Neuronal stem cell (in vitro differentiated cells): ENCODE measurements at regions not wholly inside any gene's neighbourhood (a gene's known extent, or its start where the extent isn't known, plus 50 kb on each side); places are given as distances from the start of the nearest gene placed in this dataset.

Experiments used
- DNase-seq: peaks from one replicate; pipeline ENCODE4 v3.0.0-alpha.2; 2013; ENCODE audit warnings: low spot score
- H2AFZ ChIP-seq: one replicate; pipeline ENCODE4 v1.6.1; 2013; ENCODE audit warnings: mild to moderate bottlenecking, low read length, inconsistent platforms
- H2AK5ac ChIP-seq: 2 replicates; pipeline ENCODE4 v1.6.1; 2013; ENCODE audit warnings: low read depth, mild to moderate bottlenecking, inconsistent platforms, low read length, moderate library complexity, mixed read lengths
- H2BK120ac ChIP-seq: 2 replicates; pipeline ENCODE4 v1.6.1; 2013; ENCODE audit warnings: low read depth, mild to moderate bottlenecking, inconsistent platforms, low read length, moderate library complexity, mixed read lengths
- H2BK12ac ChIP-seq: one replicate; pipeline ENCODE4 v1.6.1; 2013; ENCODE audit warnings: low read length, inconsistent platforms
- H2BK15ac ChIP-seq: 2 replicates; pipeline ENCODE4 v1.6.1; 2013; ENCODE audit warnings: mild to moderate bottlenecking, low read length, inconsistent platforms, mixed read lengths
- H2BK5ac ChIP-seq: one replicate; pipeline ENCODE4 v1.6.1; 2013; ENCODE audit warnings: inconsistent platforms, mild to moderate bottlenecking, low read length, moderate library complexity
- H3K14ac ChIP-seq: one replicate; pipeline ENCODE4 v1.6.1; 2013; ENCODE audit warnings: low read length, inconsistent platforms
- H3K18ac ChIP-seq: 2 replicates; pipeline ENCODE4 v1.6.1; 2013; ENCODE audit warnings: low read length, inconsistent platforms
- H3K23ac ChIP-seq: 2 replicates; pipeline ENCODE4 v1.6.1; 2013; ENCODE audit warnings: low read depth, mild to moderate bottlenecking, mixed read lengths, low read length, inconsistent platforms; ENCODE audit not compliant: poor library complexity
- H3K27ac ChIP-seq: replicated peaks from 3 replicates; pipeline ENCODE4 v1.5.1; 2013; ENCODE audit warnings: low read length, inconsistent platforms
- H3K27me3 ChIP-seq, 3 experiments: 2 replicates each; pipeline ENCODE4 v1.6.1; 2013; ENCODE audit warnings: low read length in 3 of 3, mild to moderate bottlenecking in 2 of 3, inconsistent platforms in 1 of 3, low read depth in 1 of 3, mixed read lengths in 1 of 3, moderate library complexity in 1 of 3; ENCODE audit not compliant: control insufficient read depth in 3 of 3, insufficient read depth in 3 of 3
- H3K36me3 ChIP-seq, 2 donors: replicated peaks in 1 of 2; 2 replicates each; pipeline ENCODE4 v1.6.1; 2013; ENCODE audit warnings: low read length in 2 of 2; ENCODE audit not compliant: control insufficient read depth in 2 of 2, insufficient read depth in 2 of 2
- H3K4ac ChIP-seq: 2 replicates; pipeline ENCODE4 v1.6.1; 2013; ENCODE audit warnings: inconsistent platforms, mild to moderate bottlenecking, low read length, moderate library complexity
- H3K4me1 ChIP-seq, 2 donors: 1 replicate in 1 of 2; 2 replicates in 1 of 2; pipeline ENCODE4 v1.6.1; 2013; ENCODE audit warnings: low read length in 2 of 2, low read depth in 1 of 2; ENCODE audit not compliant: control insufficient read depth in 2 of 2, insufficient read depth in 1 of 2
- H3K4me2 ChIP-seq: one replicate; pipeline ENCODE4 v1.6.1; 2013; ENCODE audit warnings: mild to moderate bottlenecking, low read length, inconsistent platforms; ENCODE audit not compliant: insufficient read depth, poor library complexity, severe bottlenecking
- H3K4me3 ChIP-seq, 2 donors: 2 replicates each; pipeline ENCODE4 v1.5.1; 2013; ENCODE audit warnings: low read length in 2 of 2, mild to moderate bottlenecking in 2 of 2, inconsistent platforms in 1 of 2, moderate library complexity in 1 of 2
- H3K79me1 ChIP-seq: one replicate; pipeline ENCODE4 v1.6.1; 2013; ENCODE audit warnings: low read depth, mild to moderate bottlenecking, inconsistent platforms, low read length, moderate library complexity
- H3K9ac ChIP-seq: one replicate; pipeline ENCODE4 v1.6.1; 2013; ENCODE audit warnings: mild to moderate bottlenecking, low read depth, low read length, inconsistent platforms; ENCODE audit not compliant: poor library complexity
- H3K9me3 ChIP-seq, 2 donors: replicated peaks in 1 of 2; 2 replicates each; pipeline versions ENCODE3 to v1.6.1; 2013; ENCODE audit warnings: low read length in 2 of 2, mild to moderate bottlenecking in 2 of 2, inconsistent platforms in 1 of 2, low read depth in 1 of 2, mixed read lengths in 1 of 2, moderate library complexity in 1 of 2; ENCODE audit not compliant: control insufficient read depth in 2 of 2, insufficient read depth in 1 of 2
- H4K8ac ChIP-seq: one replicate; pipeline ENCODE4 v1.6.1; 2013; ENCODE audit warnings: low read depth, mild to moderate bottlenecking, inconsistent platforms, low read length, moderate library complexity
- H4K91ac ChIP-seq: one replicate; pipeline ENCODE4 v1.6.1; 2013; ENCODE audit warnings: low read length, low read depth, mild to moderate bottlenecking, inconsistent platforms; ENCODE audit not compliant: poor library complexity
- WGBS, 2 donors: extraction: QIAGEN DNeasy Blood & Tissue Kit; methylation state at CpG; one replicate each; pipeline ENCODE4 v1.1.7; 2013; ENCODE audit warnings: missing lambda C conversion rate in 2 of 2, mixed read lengths in 1 of 2; ENCODE audit not compliant: insufficient read length in 2 of 2, insufficient replicate concordance in 1 of 2; ENCODE audit errors: extremely low coverage in 2 of 2; 5-methylcytosine and 5-hydroxymethylcytosine counted together

DNA sequence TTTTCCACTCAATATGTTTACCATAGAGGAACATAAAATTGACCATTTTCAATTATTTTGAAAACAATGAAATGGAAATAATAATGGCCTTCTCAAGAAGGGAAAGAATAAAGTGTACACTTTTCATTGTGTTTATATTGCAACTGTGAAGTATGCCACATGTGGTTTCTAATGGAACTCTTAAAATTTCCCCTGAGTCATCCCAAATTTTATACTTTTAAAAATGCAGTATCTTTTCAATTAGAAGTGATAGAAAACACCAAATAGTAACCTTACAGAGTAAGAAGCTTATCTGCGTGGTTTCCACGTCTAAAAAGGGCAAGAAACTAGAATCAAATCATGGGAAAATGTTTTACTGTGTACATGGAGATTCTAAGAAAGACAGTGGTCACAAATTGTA lies 70.0 kb downstream of the SCG2 start:
- Histone ChIP-seq H3K79me1 (no peaks in the 10 kb centered on the region), H3K23ac (no peak overlapping the region), H3K4me3 (no peak overlapping the region), H3K27me3 (no peaks in the 10 kb centered on the region), H3K4ac (no peak overlapping the region), H4K8ac (no peak overlapping the region), H2BK120ac (no peak overlapping the region), H3K9me3 (peaks cover 0 to 5% of the 10 kb centered on the region in 2 donors), H2AFZ (no peak overlapping the region), H3K18ac (no peak overlapping the region), H3K14ac (no peak overlapping the region), H4K91ac (no peak overlapping the region), H2BK12ac (no peak overlapping the region), H3K9ac (no peak overlapping the region), H3K27ac (no peak overlapping the region), H2BK5ac (no peak overlapping the region), H2BK15ac (no peak overlapping the region), H2AK5ac (no peak overlapping the region), H3K4me2 (no peak overlapping the region), H3K36me3 (no peaks in the 10 kb centered on the region), H3K4me1 (no peaks in the 10 kb centered on the region)
- DNase-seq, result no peak
- WGBS, 2 donors, result no CpG with 5 or more reads among the region's 2 CpGs

DNA sequence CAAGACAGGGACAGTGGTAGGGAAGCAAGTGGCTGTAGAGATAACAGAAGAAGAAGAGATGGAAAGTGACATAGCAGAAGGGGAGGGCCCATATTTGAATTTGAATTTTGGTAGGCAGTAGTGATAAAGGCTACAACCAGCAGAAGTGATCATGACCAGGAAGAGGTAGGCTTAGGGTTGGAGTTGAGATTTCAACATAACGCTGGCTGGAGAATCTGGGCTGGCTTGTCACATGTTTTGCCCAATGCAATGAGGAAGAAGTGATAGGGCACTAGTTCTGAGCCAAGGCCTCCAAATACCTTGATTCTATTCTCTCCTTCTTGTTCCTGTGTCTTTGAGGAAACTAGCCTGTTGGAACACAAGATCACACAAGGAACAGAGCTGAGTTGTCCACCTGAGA lies 69.4 kb downstream of the SCG2 start:
- no peaks in the 10 kb centered on the region for H3K36me3 ChIP-seq
- H2AFZ ChIP-seq, result no peak overlapping the region
- no peak overlapping the region for H2BK5ac ChIP-seq
- H4K91ac ChIP-seq, result no peak overlapping the region
- H3K18ac ChIP-seq, result no peak overlapping the region
- no peak overlapping the region for H3K4ac ChIP-seq
- no peak for DNase-seq
- H3K4me3 ChIP-seq, result no peak overlapping the region
- no peaks in the 10 kb centered on the region for H3K27me3 ChIP-seq
- H3K9ac ChIP-seq, result no peak overlapping the region
- no peak overlapping the region for H2AK5ac ChIP-seq
- WGBS, 2 donors, result no CpG with 5 or more reads among the region's 1 CpG
- no peak overlapping the region for H4K8ac ChIP-seq
- no peak overlapping the region for H3K27ac ChIP-seq
- H2BK12ac ChIP-seq, result no peak overlapping the region
- no peak overlapping the region for H2BK15ac ChIP-seq
- H3K9me3 ChIP-seq, result peaks cover 0 to 5% of the 10 kb centered on the region in 2 donors
- no peak overlapping the region for H3K14ac ChIP-seq
- no peak overlapping the region for H3K23ac ChIP-seq
- no peaks in the 10 kb centered on the region for H3K79me1 ChIP-seq
- H3K4me1 ChIP-seq, result peaks cover under 1 to 1% of the 10 kb centered on the region in 2 donors
- H2BK120ac ChIP-seq, result no peak overlapping the region
- H3K4me2 ChIP-seq, result no peak overlapping the region

DNA sequence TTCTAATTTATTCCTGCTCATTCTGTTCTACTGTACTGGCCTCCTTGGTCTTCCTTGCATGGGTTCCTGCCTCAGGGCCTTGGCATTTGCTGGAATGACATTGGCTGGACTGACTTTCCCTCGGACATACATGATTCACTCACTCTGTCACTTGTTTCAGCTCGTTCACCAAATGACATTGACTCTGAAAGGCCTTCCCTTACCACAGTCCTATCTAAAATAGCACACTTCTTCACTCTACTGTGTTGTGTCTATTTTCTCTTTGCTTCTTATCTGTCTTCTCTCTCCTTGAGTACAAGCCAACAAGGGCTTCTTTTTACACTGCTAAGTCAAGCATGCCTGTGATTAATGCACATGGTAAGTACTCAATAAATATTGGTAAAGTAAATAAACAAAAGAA lies 65.6 kb downstream of the SCG2 start:
- Histone ChIP-seq H3K27ac (no peak overlapping the region), H2BK15ac (no peak overlapping the region), H3K9ac (no peak overlapping the region), H3K4me1 (peaks cover 4 to 16% of the 10 kb centered on the region in 2 donors), H2AFZ (no peak overlapping the region), H3K23ac (no peak overlapping the region), H4K8ac (no peak overlapping the region), H3K4me2 (no peak overlapping the region), H4K91ac (no peak overlapping the region), H3K27me3 (no peaks in the 10 kb centered on the region), H3K18ac (no peak overlapping the region), H3K79me1 (no peaks in the 10 kb centered on the region), H3K14ac (no peak overlapping the region), H2BK120ac (no peak overlapping the region), H3K4me3 (no peak overlapping the region), H3K36me3 (no peaks in the 10 kb centered on the region), H2BK5ac (no peak overlapping the region), H2BK12ac (no peak overlapping the region), H2AK5ac (no peak overlapping the region), H3K9me3 (no peaks in the 10 kb centered on the region), H3K4ac (no peak overlapping the region)
- no CpG with 5 or more reads among the region's 2 CpGs for WGBS, 2 donors
- no peak for DNase-seq

DNA sequence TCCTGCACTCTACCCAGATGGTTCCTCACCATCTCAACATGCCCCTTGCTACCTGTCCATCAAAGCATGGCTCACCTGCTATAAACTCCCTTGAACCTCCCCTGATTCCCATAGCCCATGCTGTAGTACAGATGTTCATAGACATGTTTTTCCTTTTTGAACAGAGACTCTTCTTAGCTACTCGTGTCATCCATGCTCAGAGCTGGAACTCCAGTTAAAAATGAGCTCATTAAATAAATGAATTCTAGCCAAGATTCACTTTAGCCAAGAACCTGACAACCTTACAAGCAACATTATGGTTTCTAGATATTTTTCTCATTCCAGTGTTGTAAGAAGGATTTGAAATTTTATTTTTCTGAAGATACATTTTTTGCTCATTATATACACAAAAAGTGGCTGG lies 65.0 kb downstream of the SCG2 start:
- Histone ChIP-seq H3K18ac (no peak overlapping the region), H3K4me3 (no peak overlapping the region), H3K36me3 (no peaks in the 10 kb centered on the region), H2BK15ac (no peak overlapping the region), H3K14ac (no peak overlapping the region), H4K8ac (no peak overlapping the region), H3K4me1 (peaks cover 4 to 16% of the 10 kb centered on the region in 2 donors), H2AFZ (no peak overlapping the region), H2BK5ac (no peak overlapping the region), H2BK12ac (no peak overlapping the region), H4K91ac (no peak overlapping the region), H3K4me2 (no peak overlapping the region), H3K27ac (no peak overlapping the region), H2AK5ac (no peak overlapping the region), H3K4ac (no peak overlapping the region), H3K9ac (no peak overlapping the region), H3K27me3 (no peaks in the 10 kb centered on the region), H3K79me1 (no peaks in the 10 kb centered on the region), H2BK120ac (no peak overlapping the region), H3K9me3 (no peaks in the 10 kb centered on the region), H3K23ac (no peak overlapping the region)
- WGBS, 2 donors, result no CpG with 5 or more reads among the region's 1 CpG
- no peak for DNase-seq
